Memory B cell (primary cell): ENCODE measurements at regions not wholly inside any gene's neighbourhood (a gene's known extent, or its start where the extent isn't known, plus 50 kb on each side); places are given as distances from the start of the nearest gene placed in this dataset.
"Not testable (repeated sequence)": the region's sequence is repeated elsewhere in the genome, so short reads cannot be mapped to it uniquely, and the experiment has no call there.

ENCODE experiments used
- ATAC-seq: fragments of 150-1000 bp; cut with Tn5 transposase; 2 replicates; pipeline ENCODE4 v1.10.0; 2021; ENCODE audit warnings: low read depth, mild to moderate bottlenecking, moderate library complexity
- DNase-seq, 2 donors: peaks; one replicate each; pipeline ENCODE4 v3.0.0; 2022; ENCODE audit warnings: low spot score in 2 of 2
- H3K27ac Mint-ChIP-seq: one replicate; pipeline ENCODE4 v1.8.0; 2022; ENCODE audit warnings: mild to moderate bottlenecking, moderate library complexity, mixed read lengths
- H3K27me3 Mint-ChIP-seq: one replicate; pipeline ENCODE4 v1.8.0; 2022; ENCODE audit warnings: mixed read lengths
- H3K36me3 Mint-ChIP-seq: one replicate; pipeline ENCODE4 v1.8.0; 2022; ENCODE audit warnings: mild to moderate bottlenecking, mixed read lengths
- H3K4me1 Mint-ChIP-seq: one replicate; pipeline ENCODE4 v1.8.0; 2022; ENCODE audit warnings: mixed read lengths
- H3K4me3 Mint-ChIP-seq: one replicate; pipeline ENCODE4 v1.8.0; 2022; ENCODE audit warnings: mild to moderate bottlenecking, moderate library complexity, mixed read lengths
- H3K9me3 Mint-ChIP-seq: one replicate; pipeline ENCODE4 v1.8.0; 2022; ENCODE audit warnings: mixed read lengths

GRCh38 chr6:6436366-6436765, 115.9 kb upstream of the F13A1 start:
- peaks cover 7% of the 10 kb centered on the region for H3K9me3 Mint-ChIP-seq
- no peaks in the 10 kb centered on the region for H3K4me1 Mint-ChIP-seq
- peaks cover 21% of the 10 kb centered on the region for H3K36me3 Mint-ChIP-seq
- ATAC-seq (no peak), DNase-seq (no peak)
- no peak overlapping the region for H3K27ac Mint-ChIP-seq
- H3K4me3 Mint-ChIP-seq = no peak overlapping the region
- no peaks in the 10 kb centered on the region for H3K27me3 Mint-ChIP-seq

- H3K4me1 Mint-ChIP-seq = no peaks in the 10 kb centered on the region
- H3K27me3 Mint-ChIP-seq = no peaks in the 10 kb centered on the region
- peaks cover 21% of the 10 kb centered on the region for H3K36me3 Mint-ChIP-seq
- no peak overlapping the region for H3K27ac Mint-ChIP-seq
- peaks cover 7% of the 10 kb centered on the region for H3K9me3 Mint-ChIP-seq
- DNase-seq (no peak), ATAC-seq (no peak)
- no peak overlapping the region for H3K4me3 Mint-ChIP-seq
Measured at GRCh38 chr6:6436946-6437345, 116.5 kb upstream of the F13A1 start.

DNA sequence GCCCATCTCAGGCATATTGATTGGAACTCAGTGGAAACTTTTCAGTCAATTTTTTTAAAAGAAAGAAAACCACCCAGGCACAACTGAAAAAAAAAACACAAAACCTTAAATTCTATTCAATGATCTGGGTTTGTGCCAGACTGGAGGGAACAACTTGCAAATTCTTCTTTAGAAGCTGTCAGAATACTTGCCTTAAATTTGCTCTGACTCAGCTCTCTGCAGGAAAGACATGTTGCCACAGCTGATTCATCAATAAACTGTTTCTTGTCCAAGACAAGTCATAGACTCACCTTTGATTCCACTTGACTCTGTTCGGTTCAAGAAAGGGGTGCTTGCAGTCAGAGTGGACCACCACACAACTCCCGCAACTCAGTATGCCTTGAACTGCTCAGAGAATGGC, 117.8 kb upstream of the F13A1 start:
- DNase-seq (no peak), ATAC-seq (no peak)
- H3K4me1 Mint-ChIP-seq = no peaks in the 10 kb centered on the region
- H3K27ac Mint-ChIP-seq = no peak overlapping the region
- peaks cover 9% of the 10 kb centered on the region for H3K9me3 Mint-ChIP-seq
- H3K27me3 Mint-ChIP-seq = no peaks in the 10 kb centered on the region
- H3K36me3 Mint-ChIP-seq = peaks cover 21% of the 10 kb centered on the region
- H3K4me3 Mint-ChIP-seq = no peak overlapping the region

GRCh38 chr6:6439778-6440177, 119.3 kb upstream of the F13A1 start:
- DNase-seq (no peak), ATAC-seq (no peak)
- H3K4me3 Mint-ChIP-seq = no peak overlapping the region
- no peak overlapping the region for H3K27ac Mint-ChIP-seq
- no peaks in the 10 kb centered on the region for H3K4me1 Mint-ChIP-seq
- H3K36me3 Mint-ChIP-seq = peaks cover 23% of the 10 kb centered on the region
- no peaks in the 10 kb centered on the region for H3K27me3 Mint-ChIP-seq
- H3K9me3 Mint-ChIP-seq = peaks cover 10% of the 10 kb centered on the region

- ATAC-seq (no peak), DNase-seq (no peak)
- H3K27me3 Mint-ChIP-seq = peaks cover 1% of the 10 kb centered on the region
- no peaks in the 10 kb centered on the region for H3K9me3 Mint-ChIP-seq
- peaks cover 8% of the 10 kb centered on the region for H3K36me3 Mint-ChIP-seq
- H3K27ac Mint-ChIP-seq = no peak overlapping the region
- no peaks in the 10 kb centered on the region for H3K4me1 Mint-ChIP-seq
- no peak overlapping the region for H3K4me3 Mint-ChIP-seq
Measured at GRCh38 chr6:6452002-6452401, 131.5 kb upstream of the F13A1 start.

- H3K27ac Mint-ChIP-seq = no peak overlapping the region
- H3K9me3 Mint-ChIP-seq = no peaks in the 10 kb centered on the region
- H3K27me3 Mint-ChIP-seq = peaks cover 1% of the 10 kb centered on the region
- ATAC-seq (no peak), DNase-seq (no peak)
- no peaks in the 10 kb centered on the region for H3K4me1 Mint-ChIP-seq
- H3K36me3 Mint-ChIP-seq = peaks cover 7% of the 10 kb centered on the region
- no peak overlapping the region for H3K4me3 Mint-ChIP-seq
Measured at GRCh38 chr6:6453186-6453585, 132.7 kb upstream of the F13A1 start.

GRCh38 chr6:6455272-6455671, 133.2 kb upstream of the LY86 start:
- peaks cover 4% of the 10 kb centered on the region for H3K9me3 Mint-ChIP-seq
- DNase-seq = no peak
- peaks cover 3% of the 10 kb centered on the region for H3K27me3 Mint-ChIP-seq
- H3K27ac Mint-ChIP-seq = no peak overlapping the region
- no peak for ATAC-seq
- H3K36me3 Mint-ChIP-seq = peaks cover 13% of the 10 kb centered on the region
- no peak overlapping the region for H3K4me3 Mint-ChIP-seq
- no peaks in the 10 kb centered on the region for H3K4me1 Mint-ChIP-seq

GRCh38 chr6:6458172-6458571, 130.3 kb upstream of the LY86 start:
- ATAC-seq = no peak
- H3K27me3 Mint-ChIP-seq = peaks cover 3% of the 10 kb centered on the region
- peaks cover 4% of the 10 kb centered on the region for H3K9me3 Mint-ChIP-seq
- no peak overlapping the region for H3K27ac Mint-ChIP-seq
- H3K36me3 Mint-ChIP-seq = peaks cover 13% of the 10 kb centered on the region
- H3K4me3 Mint-ChIP-seq = no peak overlapping the region
- DNase-seq = no peak
- H3K4me1 Mint-ChIP-seq = no peaks in the 10 kb centered on the region

- not testable (repeated sequence) for H3K9me3 Mint-ChIP-seq, DNase-seq, ATAC-seq, H3K4me3 Mint-ChIP-seq, H3K27me3 Mint-ChIP-seq, H3K27ac Mint-ChIP-seq, H3K4me1 Mint-ChIP-seq
- peaks cover 13% of the 10 kb centered on the region for H3K36me3 Mint-ChIP-seq
Measured at GRCh38 chr6:6459963-6460362, 128.6 kb upstream of the LY86 start.

DNA sequence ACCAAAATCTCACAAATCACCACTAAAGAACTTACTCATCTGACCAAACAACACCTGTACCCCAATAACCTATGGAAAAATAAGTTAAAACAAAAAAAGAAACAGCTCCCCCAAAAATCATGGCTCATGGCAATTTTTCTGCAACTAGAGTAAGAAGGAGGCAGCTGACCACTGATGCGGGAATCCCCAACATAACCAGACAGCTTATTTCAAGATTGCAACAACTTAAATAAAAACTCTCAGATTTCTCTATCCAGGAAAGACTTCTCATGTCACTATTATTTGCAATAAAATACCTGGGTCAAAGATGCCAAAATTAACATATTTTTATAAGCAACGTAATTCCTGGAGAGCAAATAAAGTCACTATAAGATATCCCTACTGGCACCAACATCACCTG, 128.1 kb upstream of the LY86 start:
- Mint-ChIP-seq H3K27me3 (peaks cover 2% of the 10 kb centered on the region), H3K9me3 (peaks cover 5% of the 10 kb centered on the region), H3K36me3 (peaks cover 12% of the 10 kb centered on the region), H3K4me3 (no peak overlapping the region), H3K4me1 (no peaks in the 10 kb centered on the region), H3K27ac (no peak overlapping the region)
- DNase-seq = no peak
- no peak for ATAC-seq

GRCh38 chr6:6461138-6461537, 127.4 kb upstream of the LY86 start:
- Mint-ChIP-seq H3K9me3 (peaks cover 5% of the 10 kb centered on the region), H3K4me3 (no peak overlapping the region), H3K4me1 (no peaks in the 10 kb centered on the region), H3K27me3 (peaks cover 2% of the 10 kb centered on the region), H3K36me3 (peaks cover 12% of the 10 kb centered on the region), H3K27ac (no peak overlapping the region)
- no peak for ATAC-seq
- DNase-seq = no peak

DNA sequence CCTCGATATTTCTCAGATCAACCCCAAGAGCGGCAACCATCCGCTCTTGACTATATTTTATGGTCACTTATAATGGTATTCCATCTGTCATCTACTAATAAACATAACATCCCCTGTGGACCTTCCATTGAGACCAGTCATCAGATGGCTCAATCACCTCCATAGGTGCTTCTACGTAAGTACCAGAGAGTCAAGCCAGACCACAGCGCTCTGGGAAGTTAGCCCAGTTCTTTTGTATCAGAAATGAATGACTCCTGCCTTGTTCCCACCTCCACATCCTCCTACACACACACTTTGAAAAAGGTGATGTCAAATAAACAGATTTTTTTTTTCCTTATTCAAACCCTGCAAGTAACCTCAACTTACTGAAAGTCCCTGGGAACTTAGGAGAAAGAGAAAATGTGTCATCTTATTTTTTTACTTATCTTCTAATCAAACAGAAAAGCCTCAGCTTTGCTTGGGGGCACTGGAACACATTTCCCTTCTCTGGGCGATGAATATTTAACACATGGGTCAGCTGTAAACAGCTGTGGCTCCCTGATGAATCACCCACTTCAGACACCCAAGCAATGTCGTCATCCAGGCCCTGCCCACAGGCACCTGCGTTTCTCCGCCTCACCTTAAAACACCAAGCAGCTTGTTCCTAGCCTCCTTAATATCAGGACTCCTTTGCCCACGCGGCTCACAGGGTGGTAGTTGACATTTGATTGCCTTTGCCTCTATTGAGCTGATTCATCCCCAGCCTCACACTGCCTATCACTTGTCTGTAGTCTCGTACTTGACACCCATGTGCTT, 121.4 kb upstream of the LY86 start:
- Mint-ChIP-seq H3K9me3 (peaks cover 8% of the 10 kb centered on the region), H3K4me3 (no peak overlapping the region), H3K27me3 (no peaks in the 10 kb centered on the region), H3K4me1 (peaks cover under 1% of the 10 kb centered on the region), H3K27ac (no peak overlapping the region), H3K36me3 (peaks cover 11% of the 10 kb centered on the region)
- DNase-seq (no peak), ATAC-seq (no peak)

DNA sequence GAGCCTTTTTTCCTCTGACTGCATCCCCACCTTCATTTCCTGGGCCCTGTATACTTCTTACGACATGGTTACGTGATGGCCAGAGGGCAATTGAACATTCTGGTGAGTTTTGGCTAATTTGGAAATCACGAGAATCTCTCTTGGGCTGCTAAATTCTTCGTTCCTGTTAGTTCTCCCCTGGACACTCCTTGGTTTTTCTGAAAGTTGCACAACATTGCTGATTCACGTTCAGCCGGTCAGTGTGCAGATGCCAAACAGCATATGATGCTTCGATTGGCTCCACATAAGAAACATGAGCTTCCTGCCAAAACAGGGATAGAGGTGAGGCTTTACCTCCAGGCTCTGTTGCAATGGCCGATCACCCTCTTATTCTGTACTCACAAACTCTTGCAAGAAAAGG, 119.4 kb upstream of the LY86 start:
- no peak overlapping the region for H3K27ac Mint-ChIP-seq
- H3K9me3 Mint-ChIP-seq = peaks cover 7% of the 10 kb centered on the region
- no peak for DNase-seq
- H3K27me3 Mint-ChIP-seq = no peaks in the 10 kb centered on the region
- H3K4me1 Mint-ChIP-seq = peaks cover 4% of the 10 kb centered on the region
- no peak overlapping the region for H3K4me3 Mint-ChIP-seq
- peaks cover 12% of the 10 kb centered on the region for H3K36me3 Mint-ChIP-seq
- ATAC-seq = no peak

GRCh38 chr6:6470123-6470522, 118.4 kb upstream of the LY86 start:
- no peaks in the 10 kb centered on the region for H3K27me3 Mint-ChIP-seq
- H3K4me1 Mint-ChIP-seq = peaks cover 4% of the 10 kb centered on the region
- H3K4me3 Mint-ChIP-seq = no peak overlapping the region
- H3K36me3 Mint-ChIP-seq = peaks cover 10% of the 10 kb centered on the region
- ATAC-seq = no peak
- H3K27ac Mint-ChIP-seq = no peak overlapping the region
- DNase-seq = no peak
- peaks cover 7% of the 10 kb centered on the region for H3K9me3 Mint-ChIP-seq

DNA sequence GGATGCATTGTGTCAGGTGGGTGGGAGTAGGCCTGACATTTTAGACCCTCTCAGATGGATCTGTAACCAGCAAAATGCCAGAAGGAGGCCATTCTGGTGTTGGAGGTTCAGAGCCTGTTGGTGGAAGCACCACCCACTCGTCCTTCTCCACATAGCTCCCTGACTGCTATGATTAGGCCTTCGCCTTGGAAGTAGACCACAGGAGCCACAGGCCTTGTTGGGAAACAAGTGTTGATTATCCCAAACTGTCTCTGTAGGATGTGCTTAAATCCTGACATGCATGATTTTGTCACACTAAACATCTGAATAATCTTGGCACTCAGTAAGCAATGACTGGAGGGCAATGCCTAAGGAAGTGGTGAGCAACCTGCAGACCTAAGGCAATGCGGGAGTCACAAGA, 117.2 kb upstream of the LY86 start:
- Mint-ChIP-seq H3K27ac (no peak overlapping the region), H3K4me1 (peaks cover 4% of the 10 kb centered on the region), H3K9me3 (peaks cover 7% of the 10 kb centered on the region), H3K36me3 (peaks cover 15% of the 10 kb centered on the region), H3K27me3 (no peaks in the 10 kb centered on the region), H3K4me3 (no peak overlapping the region)
- ATAC-seq (no peak), DNase-seq (no peak)
